H9 (cell line): ENCODE measurements at regions not wholly inside any gene's neighbourhood (a gene's known extent, or its start where the extent isn't known, plus 50 kb on each side); places are given as distances from the start of the nearest gene placed in this dataset.

Experiments used
- DNase-seq: peaks from one replicate; pipeline ENCODE4 v3.0.0-alpha.2; 2017
- H2AFZ ChIP-seq: one replicate; pipeline ENCODE4 v1.6.1; 2013; ENCODE audit warnings: mild to moderate bottlenecking, low read length, control low read depth, moderate library complexity
- H2AK5ac ChIP-seq: 2 replicates; pipeline ENCODE4 v1.6.1; 2013; ENCODE audit warnings: low read length, control low read depth, mixed read lengths; ENCODE audit not compliant: insufficient read length
- H2BK120ac ChIP-seq: one replicate; pipeline ENCODE4 v1.6.1; 2013; ENCODE audit warnings: low read depth, mild to moderate bottlenecking, low read length, control low read depth, inconsistent platforms; ENCODE audit not compliant: poor library complexity, severe bottlenecking
- H2BK12ac ChIP-seq: 2 replicates; pipeline ENCODE4 v1.6.1; 2013; ENCODE audit warnings: low read length, control low read depth, mixed read lengths, low read depth; ENCODE audit not compliant: insufficient read length
- H2BK15ac ChIP-seq: 2 replicates; pipeline ENCODE4 v1.6.1; 2013; ENCODE audit warnings: low read depth, low read length, control low read depth
- H2BK20ac ChIP-seq: one replicate; pipeline ENCODE4 v1.6.1; 2013; ENCODE audit warnings: low read depth, mild to moderate bottlenecking, low read length, control low read depth, inconsistent platforms; ENCODE audit not compliant: poor library complexity, severe bottlenecking
- H2BK5ac ChIP-seq: 2 replicates; pipeline ENCODE4 v1.6.1; 2013; ENCODE audit warnings: low read length, control low read depth, mixed read lengths; ENCODE audit not compliant: insufficient read length
- H3K14ac ChIP-seq: 2 replicates; pipeline ENCODE4 v1.6.1; 2013; ENCODE audit warnings: low read length, control low read depth; ENCODE audit not compliant: insufficient read depth
- H3K18ac ChIP-seq: 2 replicates; pipeline ENCODE4 v1.6.1; 2013; ENCODE audit warnings: low read depth, mild to moderate bottlenecking, mixed read lengths, low read length, control low read depth; ENCODE audit not compliant: insufficient read length
- H3K23ac ChIP-seq: 2 replicates; pipeline ENCODE4 v1.6.1; 2013; ENCODE audit warnings: low read length, control low read depth, mixed read lengths, low read depth; ENCODE audit not compliant: insufficient read length
- H3K23me2 ChIP-seq: 2 replicates; pipeline ENCODE4 v1.6.1; 2013; ENCODE audit warnings: low read depth, mild to moderate bottlenecking, mixed read lengths, low read length, control low read depth; ENCODE audit not compliant: insufficient read length, poor library complexity, severe bottlenecking
- H3K27ac ChIP-seq: 2 replicates; pipeline ENCODE4 v1.5.1; 2013; ENCODE audit warnings: low read length, control low read depth, mixed read lengths, low read depth; ENCODE audit not compliant: insufficient read length
- H3K27me3 ChIP-seq: 2 replicates; pipeline ENCODE4 v1.6.1; 2013; ENCODE audit warnings: low read length, control low read depth, inconsistent platforms; ENCODE audit not compliant: insufficient read depth
- H3K4ac ChIP-seq: 2 replicates; pipeline ENCODE4 v1.6.1; 2013; ENCODE audit warnings: low read depth, mild to moderate bottlenecking, control low read depth, inconsistent platforms, low read length, moderate library complexity
- H3K4me1 ChIP-seq: 2 replicates; pipeline ENCODE4 v1.6.1; 2013; ENCODE audit warnings: low read length, control low read depth, inconsistent platforms; ENCODE audit not compliant: insufficient read depth
- H3K4me2 ChIP-seq: 2 replicates; pipeline ENCODE4 v1.6.1; 2013; ENCODE audit warnings: low read length, control low read depth, mixed read lengths; ENCODE audit not compliant: insufficient read length, insufficient read depth
- H3K56ac ChIP-seq: 2 replicates; pipeline ENCODE4 v1.6.1; 2013; ENCODE audit warnings: low read depth, mild to moderate bottlenecking, mixed read lengths, low read length, control low read depth; ENCODE audit not compliant: insufficient read length
- H3K79me1 ChIP-seq: 2 replicates; pipeline ENCODE4 v1.6.1; 2013; ENCODE audit warnings: low read depth, mild to moderate bottlenecking, moderate library complexity, low read length, control low read depth, inconsistent platforms; ENCODE audit not compliant: insufficient read depth, poor library complexity, severe bottlenecking
- H3K79me2 ChIP-seq: 2 replicates; pipeline ENCODE4 v1.6.1; 2013; ENCODE audit warnings: low read length, control low read depth, inconsistent platforms; ENCODE audit not compliant: insufficient read depth
- H3K9ac ChIP-seq: 2 replicates; pipeline ENCODE4 v1.6.1; 2013; ENCODE audit warnings: low read length, control low read depth, mixed read lengths; ENCODE audit not compliant: insufficient read length; ENCODE audit errors: extremely low read depth
- H3K9me3 ChIP-seq: one replicate; pipeline ENCODE4 v1.6.1; 2013; ENCODE audit warnings: low read depth, low read length, inconsistent platforms; ENCODE audit not compliant: control insufficient read depth
- H3T11ph ChIP-seq: one replicate; pipeline ENCODE4 v1.6.1; 2013; ENCODE audit warnings: mild to moderate bottlenecking, low read length, control low read depth, inconsistent platforms
- H4K20me1 ChIP-seq: one replicate; pipeline ENCODE4 v1.6.1; 2013; ENCODE audit not compliant: control insufficient read depth, insufficient read length, insufficient read depth
- H4K5ac ChIP-seq: 2 replicates; pipeline ENCODE4 v1.6.1; 2013; ENCODE audit warnings: low read depth, mild to moderate bottlenecking, mixed read lengths, low read length, control low read depth; ENCODE audit not compliant: insufficient read length
- H4K8ac ChIP-seq: replicated peaks from 2 replicates; pipeline ENCODE4 v1.6.1; 2013; ENCODE audit warnings: low read length, control low read depth, mixed read lengths, low read depth; ENCODE audit not compliant: insufficient read length
- H4K91ac ChIP-seq: 2 replicates; pipeline ENCODE4 v1.6.1; 2013; ENCODE audit warnings: low read depth, mild to moderate bottlenecking, moderate library complexity, mixed read lengths, low read length, control low read depth; ENCODE audit not compliant: insufficient read length
- H3K27ac Mint-ChIP-seq, 3 experiments: 2 replicates in 2 of 3; 3 replicates in 1 of 3; pipeline ENCODE4 v1.8.0; 2020 to 2021; ENCODE audit warnings: mixed read lengths in 3 of 3, mild to moderate bottlenecking in 1 of 3, moderate library complexity in 1 of 3
- H3K27me3 Mint-ChIP-seq: 2 replicates; pipeline ENCODE4 v1.8.0; 2021; ENCODE audit warnings: low read depth, mild to moderate bottlenecking, moderate library complexity, mixed read lengths
- H3K36me3 Mint-ChIP-seq, 3 experiments: 2 replicates in 2 of 3; 3 replicates in 1 of 3; pipeline ENCODE4 v1.8.0; 2020 to 2021; ENCODE audit warnings: low read depth in 3 of 3, mixed read lengths in 3 of 3; ENCODE audit not compliant: insufficient read depth in 1 of 3
- H3K4me1 Mint-ChIP-seq, 2 experiments: 2 replicates each; pipeline ENCODE4 v1.8.0; 2020; ENCODE audit warnings: mixed read lengths in 2 of 2
- H3K4me3 Mint-ChIP-seq, 2 experiments: 2 replicates in 1 of 2; 3 replicates in 1 of 2; pipeline ENCODE4 v1.8.0; 2020 to 2021; ENCODE audit warnings: mild to moderate bottlenecking in 2 of 2, mixed read lengths in 2 of 2, moderate library complexity in 1 of 2
- H3K9me3 Mint-ChIP-seq, 2 experiments: 2 replicates in 1 of 2; 3 replicates in 1 of 2; pipeline ENCODE4 v1.8.0; 2020; ENCODE audit warnings: mild to moderate bottlenecking in 2 of 2, mixed read lengths in 2 of 2, moderate library complexity in 1 of 2
- CTCF ChIP-seq: fragments of 200-600 bp; sonication (generic); conservative IDR thresholded peaks from 3 replicates; pipeline ENCODE4 v1.8.0; 2021; ENCODE audit warnings: antibody characterized with exemption, mild to moderate bottlenecking

- no peak overlapping the region for H2AK5ac ChIP-seq
- no peak overlapping the region for H3T11ph ChIP-seq
- H3K4me3 Mint-ChIP-seq, result no peak overlapping the region
- H3K18ac ChIP-seq, result no peak overlapping the region
- no peak overlapping the region for H3K9ac ChIP-seq
- H3K79me2 ChIP-seq, result no peaks in the 10 kb centered on the region; the same call in 1 of the 2 replicates
- H2BK15ac ChIP-seq, result no peak overlapping the region
- H3K36me3 Mint-ChIP-seq, result peaks cover 0 to 8% (median 4%) of the 10 kb centered on the region in 3 experiments; a peak in 5 of 7 replicates
- H3K14ac ChIP-seq, result no peak overlapping the region
- H4K20me1 ChIP-seq, result no peaks in the 10 kb centered on the region
- no peak overlapping the region for H2BK5ac ChIP-seq
- no peaks in the 10 kb centered on the region for H3K4me1 ChIP-seq
- H3K27me3 ChIP-seq, result no peaks in the 10 kb centered on the region
- peaks cover 0 to 3% of the 10 kb centered on the region in 2 experiments; a peak in 1 of 5 replicates for H3K9me3 Mint-ChIP-seq
- H3K9me3 ChIP-seq, result no peaks in the 10 kb centered on the region
- H3K79me1 ChIP-seq, result no peaks in the 10 kb centered on the region
- no peak overlapping the region for H3K56ac ChIP-seq
- peaks cover 2 to 24% of the 10 kb centered on the region in 2 experiments for H3K4me1 Mint-ChIP-seq
- no peak overlapping the region for H4K8ac ChIP-seq
- H2BK120ac ChIP-seq, result no peak overlapping the region
- no peak overlapping the region for H3K27ac ChIP-seq
- no peak for DNase-seq
- no peak overlapping the region for H3K23ac ChIP-seq
- no peak overlapping the region for H2AFZ ChIP-seq
- no peak overlapping the region for H2BK20ac ChIP-seq
- H3K27me3 Mint-ChIP-seq, result no peaks in the 10 kb centered on the region
- TF ChIP-seq CTCF, result no peak
- H3K23me2 ChIP-seq, result no peaks in the 10 kb centered on the region
- H2BK12ac ChIP-seq, result no peak overlapping the region
- no peak overlapping the region for H4K91ac ChIP-seq
- H3K4ac ChIP-seq, result no peak overlapping the region
- H3K27ac Mint-ChIP-seq, result no peak overlapping the region
- H4K5ac ChIP-seq, result no peak overlapping the region
- H3K4me2 ChIP-seq, result no peak overlapping the region
These were observed 52.0 kb upstream of the CDK1 start for GRCh38 chr10:60726257-60726656.
